ENCODE measurements at regions not wholly inside any gene's neighbourhood (a gene's known extent, or its start where the extent isn't known, plus 50 kb on each side); places are given as distances from the start of the nearest gene placed in this dataset.

DNA sequence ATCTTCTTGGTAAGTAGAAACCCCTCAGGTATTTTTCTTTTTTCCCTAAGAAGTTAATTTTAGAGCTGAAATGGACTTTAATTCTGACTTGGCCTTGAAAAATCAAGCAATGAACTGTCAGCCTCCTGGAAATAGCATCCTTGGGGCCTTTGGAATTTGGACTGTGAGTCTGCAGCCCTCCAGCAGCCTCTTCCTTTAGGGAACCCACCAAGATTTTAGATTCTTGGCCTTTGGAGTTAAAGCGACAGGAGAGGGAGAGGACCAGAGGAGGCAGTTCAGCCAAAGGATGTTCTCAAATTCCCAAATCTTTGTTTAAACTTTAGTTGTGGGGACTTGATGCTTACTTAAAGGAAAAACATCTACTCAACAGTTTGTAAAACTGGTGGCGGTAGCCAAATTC is 288.6 kb downstream of the AACS start:
- intact Hi-C loops (cut with micrococcal nuclease; ENCODE audit: unreplicated experiment): no loop called here
- Histone ChIP-seq H3K4me1 (ENCODE audit: insufficient read depth, low read length, poor library complexity, severe bottlenecking) (no peaks in the 10 kb centered on the region), H3K4me2 (ENCODE audit: low read length) (no peak overlapping the region), H3K79me2 (ENCODE audit: insufficient read depth, low read depth, low read length) (no peaks in the 10 kb centered on the region), H3K4me3 (ENCODE audit: low read depth, low read length, poor library complexity, severe bottlenecking) (no peak overlapping the region), H3K9me2 (ENCODE audit: insufficient read depth, low read length) (no peaks in the 10 kb centered on the region), H2AFZ (ENCODE audit: low read length) (no peak overlapping the region), H3K27ac (ENCODE audit: low read depth, low read length, poor library complexity, severe bottlenecking) (no peak overlapping the region), H4K20me1 (ENCODE audit: insufficient read depth, low read length) (no peaks in the 10 kb centered on the region), H3K9me3 (ENCODE audit: low read length) (peaks cover 5% of the 10 kb centered on the region; the same call in 1 of the 2 replicates), H3K36me3 (ENCODE audit: insufficient read depth, low read length) (no peaks in the 10 kb centered on the region)
- ChIA-PET CTCF (ENCODE audit: unreplicated experiment) (no interaction called here), POLR2A (interaction anchor here (0.6 kb wide), 1 partner anchor 22 kb away, joined by 3 read pairs; no protein-coding TSS in a partner anchor)
- TF ChIP-seq, protein P1, sequence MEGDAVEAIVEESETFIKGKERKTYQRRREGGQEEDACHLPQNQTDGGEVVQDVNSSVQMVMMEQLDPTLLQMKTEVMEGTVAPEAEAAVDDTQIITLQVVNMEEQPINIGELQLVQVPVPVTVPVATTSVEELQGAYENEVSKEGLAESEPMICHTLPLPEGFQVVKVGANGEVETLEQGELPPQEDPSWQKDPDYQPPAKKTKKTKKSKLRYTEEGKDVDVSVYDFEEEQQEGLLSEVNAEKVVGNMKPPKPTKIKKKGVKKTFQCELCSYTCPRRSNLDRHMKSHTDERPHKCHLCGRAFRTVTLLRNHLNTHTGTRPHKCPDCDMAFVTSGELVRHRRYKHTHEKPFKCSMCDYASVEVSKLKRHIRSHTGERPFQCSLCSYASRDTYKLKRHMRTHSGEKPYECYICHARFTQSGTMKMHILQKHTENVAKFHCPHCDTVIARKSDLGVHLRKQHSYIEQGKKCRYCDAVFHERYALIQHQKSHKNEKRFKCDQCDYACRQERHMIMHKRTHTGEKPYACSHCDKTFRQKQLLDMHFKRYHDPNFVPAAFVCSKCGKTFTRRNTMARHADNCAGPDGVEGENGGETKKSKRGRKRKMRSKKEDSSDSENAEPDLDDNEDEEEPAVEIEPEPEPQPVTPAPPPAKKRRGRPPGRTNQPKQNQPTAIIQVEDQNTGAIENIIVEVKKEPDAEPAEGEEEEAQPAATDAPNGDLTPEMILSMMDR (conservative IDR thresholded peaks at IDR 0.05; ENCODE audit: low read length): no peak
- no peak for TF ChIP-seq EZH2phosphoT487 (IDR thresholded peaks at IDR 0.05; ENCODE audit: borderline replicate concordance, low read depth, low read length)
- BruUV-seq (replicated peaks): no TSS peak
- no peak for DNase-seq (ENCODE audit: low spot score)

DNA sequence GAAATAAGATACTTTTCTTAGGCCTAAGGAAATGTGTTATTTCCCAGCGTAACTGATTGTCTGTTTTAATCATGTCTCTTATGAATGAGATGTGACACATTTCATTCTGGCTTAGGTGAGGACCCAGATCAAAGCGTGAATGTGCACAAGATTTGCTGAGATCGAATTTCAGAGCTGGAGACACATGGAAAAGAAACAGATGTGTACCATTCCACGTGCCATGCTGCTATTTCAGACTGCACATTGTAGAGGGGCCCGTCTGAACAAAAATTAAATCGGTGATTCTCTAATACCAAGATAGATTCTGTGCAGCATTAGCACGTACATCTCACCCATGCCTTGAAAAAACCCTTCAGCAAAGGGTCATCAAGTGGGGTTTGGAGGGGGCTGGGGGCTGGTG is 290.4 kb downstream of the AACS start:
- BruUV-seq (replicated peaks): no TSS peak
- H3K4me1 ChIP-seq (ENCODE audit: insufficient read depth, low read length, poor library complexity, severe bottlenecking): no peaks in the 10 kb centered on the region
- H4K20me1 ChIP-seq (ENCODE audit: insufficient read depth, low read length): no peaks in the 10 kb centered on the region
- ChIA-PET POLR2A (interaction anchor here (0.6 kb wide), 1 partner anchor 312 kb away, joined by 4 read pairs; no protein-coding TSS in a partner anchor), CTCF (ENCODE audit: unreplicated experiment) (no interaction called here)
- TF ChIP-seq, protein P1 (conservative IDR thresholded peaks at IDR 0.05; ENCODE audit: low read length): no peak
- TF ChIP-seq EZH2phosphoT487 (IDR thresholded peaks at IDR 0.05; ENCODE audit: borderline replicate concordance, low read depth, low read length): no peak
- H2AFZ ChIP-seq (ENCODE audit: low read length): no peak overlapping the region
- DNase-seq (ENCODE audit: low spot score): no peak
- no peak overlapping the region for H3K27ac ChIP-seq (ENCODE audit: low read depth, low read length, poor library complexity, severe bottlenecking)
- H3K79me2 ChIP-seq (ENCODE audit: insufficient read depth, low read depth, low read length): no peaks in the 10 kb centered on the region
- H3K9me3 ChIP-seq (ENCODE audit: low read length): peaks cover 5% of the 10 kb centered on the region; the same call in 1 of the 2 replicates
- H3K4me3 ChIP-seq (ENCODE audit: low read depth, low read length, poor library complexity, severe bottlenecking): no peak overlapping the region
- intact Hi-C loops (cut with micrococcal nuclease; ENCODE audit: unreplicated experiment): no loop called here
- H3K4me2 ChIP-seq (ENCODE audit: low read length): no peak overlapping the region
- no peaks in the 10 kb centered on the region for H3K9me2 ChIP-seq (ENCODE audit: insufficient read depth, low read length)
- no peaks in the 10 kb centered on the region for H3K36me3 ChIP-seq (ENCODE audit: insufficient read depth, low read length)

DNA sequence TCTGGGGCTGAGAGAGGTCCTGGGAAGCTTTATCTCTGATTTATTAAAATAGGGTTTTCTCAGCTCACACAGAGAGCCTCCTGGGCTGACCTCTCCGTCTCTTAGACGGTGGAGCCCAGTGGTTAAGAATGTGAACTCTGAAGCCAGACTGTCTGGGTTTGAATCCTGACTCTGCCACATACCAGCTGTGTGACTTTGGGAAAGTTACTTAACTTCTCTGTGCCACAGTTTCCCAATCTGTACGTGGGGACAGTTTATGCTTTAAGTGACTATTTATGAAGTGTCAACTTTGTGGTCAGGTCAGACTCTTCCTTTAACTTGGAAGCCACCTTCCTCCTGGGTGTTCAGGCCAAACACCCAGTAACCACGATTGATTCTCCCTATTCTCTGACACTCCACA is 290.9 kb downstream of the AACS start:
- Histone ChIP-seq H2AFZ (ENCODE audit: low read length) (no peak overlapping the region), H4K20me1 (ENCODE audit: insufficient read depth, low read length) (no peaks in the 10 kb centered on the region), H3K79me2 (ENCODE audit: insufficient read depth, low read depth, low read length) (no peaks in the 10 kb centered on the region), H3K9me3 (ENCODE audit: low read length) (peaks cover 5% of the 10 kb centered on the region; the same call in 1 of the 2 replicates), H3K36me3 (ENCODE audit: insufficient read depth, low read length) (no peaks in the 10 kb centered on the region), H3K4me2 (ENCODE audit: low read length) (no peak overlapping the region), H3K4me1 (ENCODE audit: insufficient read depth, low read length, poor library complexity, severe bottlenecking) (no peaks in the 10 kb centered on the region), H3K4me3 (ENCODE audit: low read depth, low read length, poor library complexity, severe bottlenecking) (no peak overlapping the region), H3K9me2 (ENCODE audit: insufficient read depth, low read length) (no peaks in the 10 kb centered on the region), H3K27ac (ENCODE audit: low read depth, low read length, poor library complexity, severe bottlenecking) (no peak overlapping the region)
- no peak for TF ChIP-seq EZH2phosphoT487 (IDR thresholded peaks at IDR 0.05; ENCODE audit: borderline replicate concordance, low read depth, low read length)
- TF ChIP-seq, protein P1 (conservative IDR thresholded peaks at IDR 0.05; ENCODE audit: low read length): no peak
- no peak for DNase-seq (ENCODE audit: low spot score)
- CTCF ChIA-PET (ENCODE audit: unreplicated experiment): no interaction called here
- intact Hi-C loops (cut with micrococcal nuclease; ENCODE audit: unreplicated experiment): no loop called here
- no TSS peak for BruUV-seq (replicated peaks)
- POLR2A ChIA-PET: no interaction called here
